Loucy (cell line): ENCODE measurements at regions not wholly inside any gene's neighbourhood (a gene's known extent, or its start where the extent isn't known, plus 50 kb on each side); places are given as distances from the start of the nearest gene placed in this dataset.

Source experiments
- H2AFZ ChIP-seq: fragments of 200-600 bp; sonication (generic); 2 replicates; pipeline ENCODE4 v1.6.0; 2016; ENCODE audit warnings: antibody characterized with exemption, mild to moderate bottlenecking, low read length, moderate library complexity
- H3F3A ChIP-seq: fragments of 200-600 bp; 2 replicates; pipeline ENCODE4 v1.6.0; 2016; ENCODE audit warnings: antibody characterized with exemption, low read depth, mild to moderate bottlenecking
- H3K27me3 ChIP-seq: fragments of 200-600 bp; sonication (generic); 2 replicates; pipeline ENCODE4 v1.6.1; 2014; ENCODE audit warnings: low read length, mild to moderate bottlenecking; ENCODE audit not compliant: insufficient read depth, poor library complexity, severe bottlenecking
- H3K36me3 ChIP-seq: fragments of 200-600 bp; sonication (generic); 2 replicates; pipeline ENCODE4 v1.6.1; 2016; ENCODE audit warnings: low read length; ENCODE audit not compliant: insufficient read depth
- H3K4me1 ChIP-seq: fragments of 200-600 bp; sonication (generic); 2 replicates; pipeline ENCODE4 v1.5.1; 2014; ENCODE audit warnings: low read length, mild to moderate bottlenecking; ENCODE audit not compliant: insufficient read depth, poor library complexity, severe bottlenecking
- H3K4me2 ChIP-seq: fragments of 200-600 bp; sonication (generic); 2 replicates; pipeline ENCODE4 v1.6.0; 2014; ENCODE audit warnings: antibody characterized with exemption, low read length, low read depth, mild to moderate bottlenecking; ENCODE audit not compliant: poor library complexity, severe bottlenecking
- H3K4me3 ChIP-seq: fragments of 200-600 bp; sonication (generic); 2 replicates; pipeline ENCODE4 v1.5.1; 2014; ENCODE audit warnings: low read length, mild to moderate bottlenecking, mixed read lengths; ENCODE audit not compliant: poor library complexity, severe bottlenecking
- H3K79me2 ChIP-seq: fragments of 200-600 bp; sonication (generic); 2 replicates; pipeline ENCODE4 v1.6.1; 2014; ENCODE audit warnings: low read length; ENCODE audit not compliant: insufficient read depth
- H3K9ac ChIP-seq: fragments of 200-600 bp; sonication (generic); 2 replicates; pipeline ENCODE4 v1.6.0; 2014; ENCODE audit warnings: mild to moderate bottlenecking, low read depth, low read length, moderate library complexity; ENCODE audit not compliant: poor library complexity, severe bottlenecking
- H3K9me2 ChIP-seq: fragments of 200-600 bp; sonication (generic); replicated peaks from 2 replicates; pipeline ENCODE4 v1.6.1; 2016; ENCODE audit warnings: low read depth, low read length, mixed read lengths
- H3K9me3 ChIP-seq: fragments of 200-600 bp; sonication (generic); 2 replicates; pipeline ENCODE4 v1.6.1; 2014; ENCODE audit warnings: mild to moderate bottlenecking, antibody characterized with exemption, low read length, low read depth; ENCODE audit not compliant: insufficient read depth
- H4K20me1 ChIP-seq: fragments of 200-600 bp; sonication (generic); 2 replicates; pipeline ENCODE4 v1.6.0; 2014; ENCODE audit warnings: antibody characterized with exemption, low read length, mild to moderate bottlenecking; ENCODE audit not compliant: insufficient read depth, poor library complexity, severe bottlenecking
- CTCF ChIP-seq: fragments of 200-600 bp; sonication (generic); conservative IDR thresholded peaks from 2 replicates; pipeline ENCODE4 v1.5.1; 2014; ENCODE audit warnings: mild to moderate bottlenecking, antibody characterized with exemption, low read length
- EZH2phosphoT487 ChIP-seq: fragments of 200-600 bp; IDR thresholded peaks from 2 replicates; pipeline ENCODE4 v1.6.1; 2018; ENCODE audit warnings: antibody characterized with exemption, mild to moderate bottlenecking, moderate library complexity, borderline replicate concordance

GRCh38 chr2:150994076-150994475 is 267.6 kb downstream of the RBM43 start:
- H3K9me2 ChIP-seq: no peaks in the 10 kb centered on the region
- no peaks in the 10 kb centered on the region for H3K27me3 ChIP-seq
- peaks cover 7% of the 10 kb centered on the region; the same call in 1 of the 2 replicates for H3K9me3 ChIP-seq
- H2AFZ ChIP-seq: no peak overlapping the region
- H3K4me2 ChIP-seq: no peak overlapping the region
- TF ChIP-seq CTCF: no peak
- TF ChIP-seq EZH2phosphoT487: no peak
- no peak overlapping the region for H3K9ac ChIP-seq
- H3K4me1 ChIP-seq: peaks cover 3% of the 10 kb centered on the region
- H3K4me3 ChIP-seq: no peak overlapping the region
- H4K20me1 ChIP-seq: no peaks in the 10 kb centered on the region
- no peaks in the 10 kb centered on the region for H3F3A ChIP-seq
- no peaks in the 10 kb centered on the region for H3K36me3 ChIP-seq
- H3K79me2 ChIP-seq: no peaks in the 10 kb centered on the region

DNA sequence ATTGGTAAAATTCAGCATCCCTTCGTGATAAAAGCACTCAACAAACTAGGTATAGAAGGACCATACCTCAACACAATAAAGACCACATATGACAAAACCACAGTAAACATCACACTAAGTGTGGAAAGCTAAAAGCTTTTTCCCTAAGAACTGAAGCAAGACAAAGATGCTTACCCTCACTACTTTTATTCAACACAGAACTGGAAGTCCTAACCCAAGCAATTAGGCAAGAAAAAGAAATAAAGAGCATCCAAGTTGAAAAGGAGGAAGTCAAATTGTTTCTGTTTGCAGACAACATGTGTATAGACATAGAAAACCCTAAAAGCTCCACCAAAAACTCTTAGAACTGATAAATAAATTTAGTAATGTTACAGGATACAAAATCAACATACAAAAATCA is 271.7 kb downstream of the RBM43 start:
- Histone ChIP-seq H3K79me2 (no peaks in the 10 kb centered on the region), H3K4me3 (no peak overlapping the region), H3K9me3 (peaks cover 11% of the 10 kb centered on the region; the same call in 1 of the 2 replicates), H3K9me2 (no peaks in the 10 kb centered on the region), H2AFZ (no peak overlapping the region), H3K9ac (no peak overlapping the region), H3K4me2 (no peak overlapping the region), H4K20me1 (no peaks in the 10 kb centered on the region), H3K27me3 (no peaks in the 10 kb centered on the region), H3K36me3 (no peaks in the 10 kb centered on the region), H3K4me1 (no peaks in the 10 kb centered on the region), H3F3A (no peaks in the 10 kb centered on the region)
- TF ChIP-seq EZH2phosphoT487 (no peak), CTCF (no peak)

DNA sequence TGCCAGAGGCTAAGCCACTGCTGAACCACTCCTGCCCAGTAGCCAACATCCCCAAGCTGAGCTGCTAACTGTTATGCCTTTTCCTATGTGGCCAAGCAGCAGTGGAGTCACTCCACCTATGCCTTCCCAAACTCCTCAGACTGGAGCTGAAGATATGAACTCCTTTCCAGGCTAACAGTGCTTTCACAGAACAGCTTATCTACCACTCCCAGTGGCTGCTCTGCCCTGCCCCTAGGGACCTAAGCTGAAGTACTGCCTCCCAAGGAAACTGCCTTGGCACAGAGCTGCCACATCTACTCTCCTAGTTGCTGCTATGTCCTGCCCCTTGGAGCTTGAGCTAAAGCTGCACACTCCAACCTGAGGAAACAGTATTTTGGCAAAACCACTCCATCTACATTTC is 275.9 kb downstream of the RBM43 start:
- no peaks in the 10 kb centered on the region for H3K4me1 ChIP-seq
- no peak overlapping the region for H2AFZ ChIP-seq
- no peaks in the 10 kb centered on the region for H3K79me2 ChIP-seq
- no peak for TF ChIP-seq EZH2phosphoT487
- H4K20me1 ChIP-seq: no peaks in the 10 kb centered on the region
- no peak overlapping the region for H3K4me3 ChIP-seq
- no peaks in the 10 kb centered on the region for H3K9me2 ChIP-seq
- H3K27me3 ChIP-seq: no peaks in the 10 kb centered on the region
- no peaks in the 10 kb centered on the region for H3K36me3 ChIP-seq
- no peak overlapping the region for H3K4me2 ChIP-seq
- H3K9me3 ChIP-seq: peaks cover 11% of the 10 kb centered on the region; the same call in 1 of the 2 replicates
- no peak overlapping the region for H3K9ac ChIP-seq
- no peaks in the 10 kb centered on the region for H3F3A ChIP-seq

- no peaks in the 10 kb centered on the region for H3K36me3 ChIP-seq
- H3K9me3 ChIP-seq: peaks cover 4% of the 10 kb centered on the region; the same call in 1 of the 2 replicates
- no peaks in the 10 kb centered on the region for H3K27me3 ChIP-seq
- H3K4me1 ChIP-seq: no peaks in the 10 kb centered on the region
- no peak overlapping the region for H3K4me3 ChIP-seq
- no peak overlapping the region for H3K9ac ChIP-seq
- no peaks in the 10 kb centered on the region for H3K79me2 ChIP-seq
- no peaks in the 10 kb centered on the region for H3F3A ChIP-seq
- H3K9me2 ChIP-seq: no peaks in the 10 kb centered on the region
- no peak overlapping the region for H2AFZ ChIP-seq
- H3K4me2 ChIP-seq: no peak overlapping the region
- TF ChIP-seq EZH2phosphoT487: no peak
- no peak for TF ChIP-seq CTCF
- H4K20me1 ChIP-seq: no peaks in the 10 kb centered on the region
Observed at GRCh38 chr2:150983314-150983897, 278.3 kb downstream of the RBM43 start.
